Left ventricle myocardium inferior (tissue), 1 donor: ENCODE measurements at regions not wholly inside any gene's neighbourhood (a gene's known extent, or its start where the extent isn't known, plus 50 kb on each side); places are given as distances from the start of the nearest gene placed in this dataset.

Experiments used
- DNase-seq: peaks from one replicate; pipeline ENCODE4 v3.0.0-alpha.2; 2020
- H3K27ac ChIP-seq: fragments of 200-600 bp; replicated peaks from 2 replicates; pipeline ENCODE4 v1.8.0; 2021
- H3K27me3 ChIP-seq: fragments of 200-600 bp; 2 replicates; pipeline ENCODE4 v1.8.0; 2021; ENCODE audit warnings: low read depth
- H3K36me3 ChIP-seq: fragments of 200-600 bp; 2 replicates; pipeline ENCODE4 v1.8.0; 2021
- H3K4me1 ChIP-seq: fragments of 200-600 bp; 2 replicates; pipeline ENCODE4 v1.8.0; 2021
- H3K4me3 ChIP-seq: fragments of 200-600 bp; 2 replicates; pipeline ENCODE4 v1.8.0; 2021; ENCODE audit warnings: mild to moderate bottlenecking, moderate library complexity
- H3K9me3 ChIP-seq: fragments of 200-600 bp; replicated peaks from 2 replicates; pipeline ENCODE4 v1.8.0; 2021
- CTCF ChIP-seq: fragments of 200-600 bp; IDR thresholded peaks from 2 replicates; pipeline ENCODE4 v1.8.0; 2021; ENCODE audit warnings: antibody characterized with exemption, mild to moderate bottlenecking, borderline replicate concordance
- intact Hi-C: fragments of 100-400 bp; cut with micrococcal nuclease; formaldehyde crosslinking; loops from one replicate; pipeline ENCODE4 v1.11.0; 2022
- donor health status: DM: no; HTN: yes; CAD: no; lungs with severe emphysema.

DNA sequence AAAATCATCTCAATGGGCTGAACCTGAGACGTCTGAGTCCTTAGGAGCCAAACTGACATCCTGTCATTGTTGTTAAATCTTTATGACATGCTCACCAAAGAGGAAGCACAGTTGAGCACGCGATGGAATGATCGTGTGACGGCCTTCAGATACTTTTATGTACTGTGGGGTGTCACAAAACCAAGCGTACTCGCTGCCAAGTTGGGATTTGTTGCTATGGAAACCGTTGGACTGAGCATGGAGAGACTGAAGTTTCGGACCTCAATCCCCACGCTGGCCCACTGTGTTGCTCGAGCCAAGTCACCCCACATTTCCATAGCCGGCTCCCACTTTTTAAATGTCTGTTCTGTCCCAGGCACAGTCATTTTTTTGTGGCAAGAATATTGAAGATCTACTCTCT is 222.8 kb upstream of the SDK2 start:
- no peaks in the 10 kb centered on the region for H3K36me3 ChIP-seq
- intact Hi-C loops: no loop called here
- TF ChIP-seq CTCF: no peak
- H3K4me3 ChIP-seq: no peak overlapping the region
- peaks cover 27% of the 10 kb centered on the region for H3K27me3 ChIP-seq
- no peak for DNase-seq
- no peaks in the 10 kb centered on the region for H3K9me3 ChIP-seq
- no peaks in the 10 kb centered on the region for H3K4me1 ChIP-seq
- H3K27ac ChIP-seq: no peak overlapping the region

GRCh38 chr17:73870068-73870467 is 225.8 kb upstream of the SDK2 start:
- intact Hi-C loops: no loop called here
- no peak for DNase-seq
- TF ChIP-seq CTCF: no peak
- Histone ChIP-seq H3K36me3 (no peaks in the 10 kb centered on the region), H3K27me3 (peaks cover 27% of the 10 kb centered on the region), H3K9me3 (no peaks in the 10 kb centered on the region), H3K4me3 (no peak overlapping the region), H3K4me1 (no peaks in the 10 kb centered on the region), H3K27ac (no peak overlapping the region)

DNA sequence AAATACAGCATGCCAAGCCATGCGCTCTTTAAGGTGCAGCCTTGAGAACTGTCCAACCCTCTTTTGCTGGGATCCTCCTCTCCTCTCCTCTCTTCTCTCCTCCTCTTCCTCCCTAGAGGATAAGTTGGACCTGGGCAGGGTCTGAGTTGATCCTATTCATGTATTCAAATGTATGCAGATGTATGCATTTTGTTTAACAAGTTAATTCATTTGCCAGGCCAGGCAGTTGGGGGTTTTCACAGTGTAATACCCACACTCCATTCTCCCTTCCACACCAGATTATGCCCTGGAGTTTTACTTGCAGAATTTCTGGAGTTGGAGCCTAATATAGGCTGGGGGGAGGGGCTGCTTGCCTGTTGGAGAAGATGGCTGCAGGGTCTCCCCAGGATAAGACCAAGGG is 226.2 kb upstream of the SDK2 start:
- H3K27me3 ChIP-seq: peaks cover 27% of the 10 kb centered on the region
- TF ChIP-seq CTCF: no peak
- no peak for DNase-seq
- intact Hi-C loops: no loop called here
- H3K9me3 ChIP-seq: no peaks in the 10 kb centered on the region
- no peak overlapping the region for H3K4me3 ChIP-seq
- no peak overlapping the region for H3K27ac ChIP-seq
- H3K4me1 ChIP-seq: no peaks in the 10 kb centered on the region
- H3K36me3 ChIP-seq: no peaks in the 10 kb centered on the region

- Histone ChIP-seq H3K27ac (no peak overlapping the region), H3K4me1 (no peaks in the 10 kb centered on the region), H3K9me3 (no peaks in the 10 kb centered on the region), H3K36me3 (no peaks in the 10 kb centered on the region), H3K27me3 (peaks cover 32% of the 10 kb centered on the region), H3K4me3 (no peak overlapping the region)
- TF ChIP-seq CTCF: no peak
- intact Hi-C loops: no loop called here
- DNase-seq: no peak
Measured at GRCh38 chr17:73872816-73873215, 228.6 kb upstream of the SDK2 start.

- Histone ChIP-seq H3K9me3 (no peaks in the 10 kb centered on the region), H3K4me3 (no peak overlapping the region), H3K27ac (no peak overlapping the region), H3K4me1 (no peaks in the 10 kb centered on the region), H3K27me3 (peaks cover 25% of the 10 kb centered on the region), H3K36me3 (no peaks in the 10 kb centered on the region)
- no peak for TF ChIP-seq CTCF
- DNase-seq: no peak
- intact Hi-C loops: no loop called here
Measured at GRCh38 chr17:73874008-73874720, 229.9 kb upstream of the SDK2 start.
